Smooth muscle cell of the brain vasculature (primary cell): ENCODE measurements at regions not wholly inside any gene's neighbourhood (a gene's known extent, or its start where the extent isn't known, plus 50 kb on each side); places are given as distances from the start of the nearest gene placed in this dataset.

Experiments used
- DNase-seq: peaks from one replicate; pipeline ENCODE4 v3.0.0-alpha.2; 2012; ENCODE audit warnings: low read depth, low spot score

DNA sequence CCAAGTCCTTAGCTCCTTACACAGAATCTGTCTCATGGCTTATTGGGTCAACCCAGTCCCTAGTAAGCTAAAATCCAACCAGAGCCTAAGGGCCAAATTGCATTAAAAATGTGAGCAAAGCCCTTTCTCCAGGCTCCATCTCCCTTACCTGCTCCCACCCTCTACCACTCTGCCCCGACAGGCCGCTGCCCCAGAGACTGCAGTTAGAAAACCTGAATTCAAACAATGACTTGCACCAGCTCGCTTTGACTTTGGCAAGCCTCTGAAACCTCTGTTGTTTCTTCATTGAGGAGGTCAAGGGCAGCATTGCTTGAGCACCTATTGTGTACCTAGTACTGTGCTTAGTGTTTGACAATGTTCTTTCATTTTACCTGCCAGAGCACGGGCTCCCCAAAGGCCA lies 188.1 kb upstream of the PMEPA1 start:
- DNase-seq = no peak

DNA sequence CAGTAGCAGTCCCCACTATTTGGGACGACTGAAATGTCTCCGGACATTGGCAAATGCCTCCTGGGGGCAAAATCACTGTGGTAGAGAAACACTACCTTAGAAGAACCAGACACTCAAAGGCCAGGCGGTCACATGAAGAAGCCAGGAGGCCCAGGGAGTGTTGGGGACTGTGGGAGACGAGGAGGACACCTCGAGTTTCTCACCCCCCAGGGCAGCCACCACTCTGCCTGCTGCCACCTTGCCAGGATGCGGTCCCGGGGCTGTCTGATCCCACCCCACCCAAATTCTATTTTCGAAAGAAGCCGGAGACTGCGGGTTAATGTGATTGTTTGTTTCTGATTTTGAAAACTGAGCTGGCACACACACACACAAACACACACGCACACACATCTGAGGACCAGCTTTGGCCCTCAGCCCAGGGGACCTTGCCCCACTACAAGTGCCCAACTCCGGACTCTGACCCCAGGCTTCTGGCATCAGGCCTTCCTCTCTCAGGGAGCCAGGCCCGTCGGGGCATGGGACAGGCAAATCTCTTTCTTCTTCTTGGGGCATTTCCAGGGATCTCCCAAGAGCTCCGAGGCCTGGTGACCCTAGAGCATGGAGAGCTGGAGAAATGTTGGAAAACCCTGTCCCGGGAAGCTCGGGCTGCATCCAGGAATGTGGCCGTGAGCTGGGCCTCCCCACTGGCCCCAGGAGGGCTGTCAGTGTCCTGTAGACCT lies 187.5 kb upstream of the PMEPA1 start:
- DNase-seq = no peak

DNA sequence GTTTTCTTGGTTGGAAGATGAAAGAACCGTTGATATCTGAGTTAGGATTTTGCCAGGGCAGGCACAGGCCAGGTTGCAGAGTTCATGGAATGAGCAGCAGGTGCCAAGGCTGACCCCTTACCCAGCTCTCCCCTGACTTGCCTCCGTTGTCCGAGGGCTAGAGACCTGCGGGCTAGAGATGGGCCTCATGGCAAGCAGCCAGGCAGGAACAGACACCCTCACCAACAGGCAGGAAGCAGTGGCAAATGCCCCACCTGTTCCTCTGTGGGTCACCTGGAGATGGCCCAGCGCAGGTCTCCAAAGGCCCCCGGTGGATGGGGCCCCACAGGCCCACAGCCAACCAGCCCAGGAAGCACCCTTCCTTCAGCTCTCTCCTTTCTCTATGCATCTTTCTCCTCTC lies 186.7 kb upstream of the PMEPA1 start:
- DNase-seq = no peak

DNA sequence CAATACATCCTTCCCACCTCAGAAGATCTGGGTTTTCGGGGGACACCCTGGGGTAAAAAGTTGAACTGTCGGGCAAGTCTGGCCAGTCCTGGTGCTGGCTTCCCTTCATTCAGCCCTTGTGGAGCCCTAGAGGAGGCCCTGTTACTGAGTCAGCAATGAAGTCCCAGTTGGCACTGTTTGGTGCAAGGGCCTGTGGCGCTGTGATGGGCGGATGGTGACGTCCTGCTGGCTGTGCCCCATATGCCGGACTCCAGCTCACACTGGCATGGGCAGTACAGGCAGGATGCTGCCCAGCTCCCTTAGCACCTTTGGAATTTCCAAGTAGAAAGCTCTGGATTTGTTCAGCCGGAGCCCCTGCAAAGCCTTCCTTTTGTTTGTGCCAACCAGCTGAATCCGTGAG lies 186.2 kb upstream of the PMEPA1 start:
- no peak for DNase-seq

DNA sequence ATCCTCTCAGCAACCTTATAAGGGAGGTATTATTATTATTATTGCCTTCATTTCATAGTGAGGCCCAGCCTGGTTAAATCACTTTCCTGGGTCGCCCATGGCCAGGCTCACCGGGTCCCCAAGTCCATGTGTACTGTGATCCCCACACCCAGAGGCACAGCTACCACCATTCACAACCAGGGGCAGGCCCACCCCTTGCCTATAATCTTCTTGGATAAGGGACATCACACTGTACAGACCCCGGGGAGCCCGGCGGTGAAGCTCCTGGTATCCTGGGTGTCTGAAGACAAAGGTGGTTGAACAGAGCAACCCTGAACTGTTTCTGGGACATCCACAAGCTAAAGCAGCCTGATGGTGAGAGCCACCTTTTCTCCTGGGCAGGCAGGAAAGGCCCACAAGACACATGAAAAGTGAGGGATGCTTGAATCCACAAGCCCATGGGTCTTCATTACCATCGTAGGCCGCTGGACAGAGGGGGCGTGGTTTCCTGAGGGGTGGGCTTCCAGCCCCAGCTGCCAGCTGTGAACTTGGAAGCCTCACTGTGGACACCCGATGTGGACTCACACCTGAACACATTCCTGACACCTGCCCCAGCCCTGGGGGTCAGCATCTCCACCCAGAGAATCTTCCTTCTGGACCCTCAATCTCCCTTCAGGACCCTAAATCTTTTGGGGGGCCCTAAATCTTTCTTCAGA lies 185.5 kb upstream of the PMEPA1 start:
- DNase-seq = no peak

DNA sequence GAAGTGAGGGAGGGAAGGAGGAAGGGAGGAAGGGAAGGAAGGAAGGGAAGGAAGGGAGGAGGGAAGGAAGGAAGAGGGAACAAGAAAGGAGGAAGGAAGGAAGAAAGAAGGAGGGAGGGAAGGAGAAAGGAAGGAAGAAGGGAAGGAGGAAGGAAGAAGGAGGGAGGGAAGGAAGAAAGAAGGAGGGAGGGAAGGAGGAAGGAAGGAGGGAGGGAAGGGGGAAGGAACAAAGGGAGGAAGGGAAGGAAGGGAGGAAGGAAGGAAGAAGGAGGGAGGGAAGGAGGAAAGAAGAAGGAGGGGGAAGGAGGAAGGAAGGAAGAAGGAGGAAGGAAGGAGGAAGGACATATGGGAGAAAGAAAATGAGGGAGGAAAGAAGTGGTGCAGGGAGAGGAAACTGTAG lies 184.7 kb upstream of the PMEPA1 start:
- DNase-seq = no peak

DNA sequence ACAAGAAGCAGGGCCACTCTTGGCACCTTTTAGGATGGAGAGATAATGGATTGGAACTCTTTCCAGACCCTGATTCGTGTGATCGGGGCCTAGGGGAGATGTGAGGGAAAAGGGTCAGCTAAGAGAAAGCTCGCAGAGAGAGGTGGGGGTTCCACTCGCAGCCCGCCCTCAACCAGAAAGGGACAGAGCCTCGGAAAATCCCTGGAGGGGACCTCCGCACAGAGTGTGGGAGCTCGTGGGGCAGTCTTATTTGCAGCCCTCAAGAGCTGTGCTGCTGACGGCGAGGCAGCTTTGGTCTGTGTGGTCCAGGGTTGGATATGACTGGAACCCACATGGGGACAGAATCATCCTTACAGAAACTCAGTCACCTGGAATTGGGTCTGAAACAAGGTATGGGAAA lies 184.3 kb upstream of the PMEPA1 start:
- no peak for DNase-seq

DNA sequence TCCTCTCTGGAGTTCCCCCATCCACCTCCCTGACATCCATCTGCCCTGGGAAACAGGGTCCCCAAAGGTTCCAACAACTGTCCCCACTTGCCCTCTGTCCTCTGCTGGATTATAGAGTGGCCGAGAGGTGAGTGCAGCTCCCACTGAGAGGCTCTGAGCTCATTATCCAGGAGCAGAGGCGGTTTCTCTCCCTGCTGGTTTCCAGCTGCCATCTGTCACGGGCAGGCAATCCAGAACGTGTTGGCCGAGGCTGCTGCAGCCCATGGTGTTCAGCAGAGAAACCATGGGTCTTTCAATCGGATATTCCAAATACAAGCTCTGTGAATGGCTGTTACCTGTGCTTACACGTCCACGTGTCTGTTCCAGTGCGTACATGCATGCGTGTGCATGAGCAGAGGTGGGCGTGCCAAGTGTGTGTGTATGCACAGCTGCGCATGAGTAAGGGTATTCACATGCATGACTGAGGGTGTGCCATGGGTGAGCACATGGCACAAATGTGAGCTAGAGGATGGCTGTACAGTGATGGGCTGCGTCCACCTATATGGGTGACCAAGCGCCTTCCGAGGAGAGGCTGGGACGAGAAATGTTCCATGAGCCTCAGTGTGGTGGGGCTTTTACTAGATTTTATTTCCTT lies 183.7 kb upstream of the PMEPA1 start:
- no peak for DNase-seq

DNA sequence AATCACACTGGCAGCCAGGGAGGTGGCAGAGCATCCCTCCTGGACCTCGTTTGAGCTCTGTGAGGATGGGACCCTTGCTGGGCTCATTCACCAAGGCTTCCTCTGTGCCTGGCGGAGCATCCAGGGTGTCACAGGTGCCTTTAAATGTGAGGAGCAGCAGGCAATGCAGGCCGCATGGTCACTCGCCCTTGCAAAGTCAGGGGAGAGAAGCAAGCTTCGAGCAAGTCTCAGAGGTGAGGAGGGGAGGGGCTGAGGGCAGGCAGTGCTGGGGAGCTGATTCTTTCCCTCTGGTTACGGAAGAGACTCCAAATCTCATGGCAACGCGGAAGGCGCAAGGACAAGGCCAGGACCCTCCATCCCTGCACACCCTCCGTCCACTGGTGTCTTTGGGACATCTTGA lies 182.7 kb upstream of the PMEPA1 start:
- no peak for DNase-seq

DNA sequence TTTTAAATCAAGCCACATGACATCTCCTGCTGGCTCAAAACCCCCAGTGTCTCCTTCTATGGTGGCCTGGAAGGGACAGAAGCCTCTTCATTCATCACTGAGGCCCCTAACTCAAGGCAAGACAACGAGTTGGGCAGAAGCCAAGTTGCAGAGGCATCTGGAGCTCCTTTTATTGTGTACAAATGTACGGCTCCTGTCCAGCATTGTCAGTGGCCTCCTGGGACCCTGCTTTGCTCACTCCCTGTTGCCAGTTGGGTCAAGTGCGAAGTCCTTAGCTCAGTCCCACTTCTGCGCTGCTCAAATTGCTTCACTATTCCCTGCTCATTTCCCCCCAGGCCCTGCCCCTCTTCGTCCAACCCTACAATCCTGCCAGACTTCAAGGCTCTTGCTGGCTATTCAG lies 181.2 kb upstream of the PMEPA1 start:
- DNase-seq = no peak

DNA sequence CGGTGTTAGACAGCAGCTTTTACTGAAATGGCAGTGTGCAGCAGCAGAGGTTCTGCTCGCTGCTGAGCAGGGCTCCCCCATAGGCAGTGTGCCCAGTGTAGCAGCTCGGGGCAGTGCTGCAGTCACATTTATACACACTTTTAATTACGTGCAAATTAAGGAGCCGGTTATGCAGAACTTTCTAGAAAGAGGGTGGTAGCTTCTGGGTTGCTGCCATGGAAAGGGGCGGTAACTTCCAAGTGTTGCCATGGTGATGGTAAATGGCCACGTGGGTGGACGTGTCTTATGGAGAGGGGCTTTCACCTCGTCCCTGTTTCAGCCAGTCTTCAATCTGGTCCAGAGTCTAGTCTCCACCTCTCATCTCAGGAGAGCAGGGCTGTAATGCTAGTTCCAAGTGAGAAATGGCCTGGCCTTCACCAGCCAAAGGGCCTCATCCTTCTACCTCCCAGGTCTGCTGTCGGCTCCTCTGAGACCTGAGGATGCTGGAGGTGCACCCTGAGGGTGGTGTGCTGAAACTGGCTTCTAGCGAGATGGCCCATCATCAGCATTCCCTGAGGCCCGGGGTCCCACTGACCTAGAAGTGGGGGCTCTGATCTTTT lies 180.5 kb upstream of the PMEPA1 start:
- no peak for DNase-seq

DNA sequence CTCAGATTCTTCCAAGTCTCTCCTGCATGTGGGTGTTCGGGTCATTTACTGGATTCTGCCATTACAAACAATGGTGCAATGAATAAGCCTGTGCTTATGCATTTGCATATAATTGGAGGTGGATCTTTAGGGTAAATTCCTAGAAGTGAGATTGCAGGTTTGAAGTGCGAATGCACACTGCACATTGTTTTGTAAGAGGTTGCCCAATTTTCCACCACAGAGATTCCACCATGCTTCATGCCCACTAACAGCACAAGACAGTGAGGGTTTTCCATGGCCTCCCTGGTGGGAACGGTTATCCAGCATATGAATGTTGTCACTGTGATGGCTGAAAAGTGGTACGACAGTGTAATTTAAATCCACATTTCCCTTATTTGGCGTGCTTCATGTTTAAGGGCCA lies 178.8 kb upstream of the PMEPA1 start:
- no peak for DNase-seq

DNA sequence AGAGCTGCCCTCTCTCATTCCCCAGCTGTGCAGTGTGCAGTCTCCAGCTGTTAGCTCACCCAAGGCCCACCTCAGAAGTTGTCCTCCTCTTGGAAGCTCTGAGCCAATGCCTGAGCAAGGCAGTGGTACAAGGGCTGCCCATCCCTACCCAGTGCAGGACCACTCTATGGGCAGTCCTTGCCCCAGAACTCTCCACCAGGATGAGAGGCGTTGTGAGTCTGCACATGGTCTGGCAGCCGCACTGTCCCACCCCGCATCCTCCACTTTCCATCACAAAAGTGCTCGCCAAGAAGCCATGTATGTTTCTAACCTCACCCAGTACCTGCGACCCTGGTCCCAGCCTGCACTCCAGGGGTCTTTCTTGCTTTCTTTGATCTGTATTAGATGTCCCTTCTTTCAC lies 175.1 kb upstream of the PMEPA1 start:
- DNase-seq = no peak

DNA sequence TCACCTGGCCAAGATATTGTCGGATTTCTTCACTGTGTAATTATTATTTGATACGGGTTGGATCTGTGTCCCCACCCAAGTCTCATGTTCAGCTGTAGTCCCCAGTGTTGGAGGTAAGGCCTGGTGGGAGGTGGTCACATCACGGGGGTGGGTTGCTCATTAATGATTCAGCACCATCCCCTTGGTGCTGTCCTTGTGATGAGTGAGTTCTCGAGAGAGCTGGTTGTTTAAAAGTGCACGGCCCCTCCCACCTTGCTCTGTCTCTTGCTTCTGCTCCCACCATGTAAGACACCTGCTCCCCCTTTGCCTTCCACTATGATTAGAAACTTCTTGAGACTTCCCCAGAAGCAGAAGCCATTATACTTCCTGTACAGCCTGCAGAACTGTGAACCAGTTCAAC lies 173.9 kb upstream of the PMEPA1 start:
- DNase-seq = no peak

DNA sequence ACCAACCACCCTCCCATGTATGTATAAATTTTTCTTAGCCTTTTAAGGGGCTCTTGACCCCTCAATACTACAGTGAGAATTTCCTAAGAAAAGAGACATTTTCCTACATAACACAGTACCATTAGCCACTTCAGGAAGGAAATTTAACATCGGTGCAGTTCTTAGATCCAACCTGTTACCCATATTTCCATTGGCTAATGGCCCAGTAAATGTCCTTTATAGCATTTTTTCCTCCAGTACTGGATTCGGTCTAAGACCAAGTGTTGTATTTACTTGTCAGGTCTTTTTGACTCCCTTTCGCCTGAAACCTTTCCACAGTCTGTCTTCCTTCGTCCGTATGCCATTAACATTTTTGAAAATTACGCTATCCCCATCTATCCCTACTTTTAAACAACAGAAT lies 173.4 kb upstream of the PMEPA1 start:
- DNase-seq = no peak

DNA sequence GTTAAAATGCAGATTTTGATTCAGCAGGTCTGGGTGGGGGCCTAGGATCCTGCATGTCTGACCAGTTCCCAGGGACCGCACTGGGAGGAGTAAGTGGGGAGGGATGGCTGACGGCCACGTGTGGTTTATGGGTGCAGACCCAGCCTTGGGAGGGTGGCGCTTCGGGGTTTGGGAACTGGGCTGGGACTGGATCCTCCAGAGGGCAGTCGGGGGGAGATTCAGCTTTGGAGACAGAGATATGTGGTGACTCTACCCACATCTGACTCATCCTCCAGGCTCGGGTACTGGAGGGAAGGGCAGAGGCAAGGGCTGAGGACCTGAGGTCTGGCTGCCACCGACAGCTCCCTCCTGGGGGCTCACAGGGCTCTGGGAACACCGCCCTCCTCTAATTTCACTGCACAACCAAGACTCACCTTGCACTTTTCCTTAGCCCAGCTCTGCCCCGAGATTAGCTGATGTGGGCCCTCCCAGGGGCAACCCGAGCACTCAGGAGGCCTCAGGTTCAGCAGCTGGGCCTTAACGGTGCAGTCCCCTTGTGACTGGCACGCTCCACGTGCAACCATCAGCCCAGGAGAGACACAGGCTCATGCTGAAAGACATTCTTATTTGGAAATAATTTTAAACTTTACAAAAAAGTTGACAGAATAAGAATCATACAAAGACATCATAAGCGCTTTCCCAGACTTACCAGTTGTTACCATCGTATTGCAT lies 172.8 kb upstream of the PMEPA1 start:
- no peak for DNase-seq

DNA sequence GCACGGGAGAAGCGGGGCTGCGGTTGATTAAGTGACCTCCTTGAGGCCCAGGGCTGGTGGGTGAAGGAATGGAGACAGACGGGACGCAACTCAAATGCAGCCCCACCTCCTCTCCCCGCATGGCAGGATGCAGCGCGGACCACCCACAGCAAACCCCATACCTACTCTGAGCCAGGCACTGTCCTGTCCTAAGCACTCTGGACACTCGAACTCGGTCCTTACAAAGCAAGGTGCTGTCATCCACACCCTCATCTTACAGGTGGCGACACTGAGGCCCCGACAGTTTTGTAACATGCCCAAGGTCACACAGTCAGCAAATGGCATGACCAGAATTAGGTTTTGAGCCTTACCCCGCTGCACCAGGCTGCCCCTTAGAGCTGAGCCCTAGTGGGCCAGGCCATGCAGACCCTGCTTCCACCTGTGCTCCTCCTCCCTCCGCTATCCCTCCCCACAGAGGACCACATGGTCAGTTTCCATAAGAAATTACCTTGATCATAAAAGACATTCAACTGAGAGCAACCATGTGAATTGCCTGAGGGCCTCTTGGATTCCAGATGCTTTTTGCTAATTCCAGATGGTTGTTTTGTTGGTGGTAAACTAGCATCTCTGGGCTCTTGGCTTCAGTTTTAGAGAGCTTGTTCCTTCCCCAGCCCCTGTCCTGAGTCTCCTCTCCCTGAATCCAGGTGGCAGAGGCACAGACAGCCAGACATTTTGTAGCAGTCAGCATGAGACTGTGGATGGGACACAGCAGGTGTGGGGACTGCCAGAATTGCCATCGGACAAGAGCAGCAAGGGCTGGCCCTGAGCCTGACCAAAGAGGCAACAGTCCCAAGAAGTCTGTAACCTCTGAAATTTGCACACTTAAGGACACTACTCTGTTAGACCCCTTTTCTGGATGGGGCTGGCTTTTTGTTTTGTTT lies 171.9 kb upstream of the PMEPA1 start:
- no peak for DNase-seq

DNA sequence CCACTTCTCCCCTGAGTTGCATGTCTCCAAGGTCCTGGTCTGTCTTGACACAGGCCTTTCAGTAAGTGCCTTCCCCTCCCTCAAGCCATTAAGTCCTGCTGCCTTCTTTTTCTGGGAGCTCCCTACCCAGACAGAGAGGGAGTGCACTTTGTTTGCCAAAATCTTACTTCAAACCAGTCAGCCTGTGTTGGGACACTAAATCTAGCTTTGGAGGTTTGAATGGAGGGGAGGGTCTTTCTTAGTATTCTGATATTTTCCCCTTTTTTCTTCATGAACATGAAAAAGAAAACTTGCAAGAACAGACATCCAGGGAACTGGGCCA lies 170.7 kb upstream of the PMEPA1 start:
- DNase-seq = no peak

DNA sequence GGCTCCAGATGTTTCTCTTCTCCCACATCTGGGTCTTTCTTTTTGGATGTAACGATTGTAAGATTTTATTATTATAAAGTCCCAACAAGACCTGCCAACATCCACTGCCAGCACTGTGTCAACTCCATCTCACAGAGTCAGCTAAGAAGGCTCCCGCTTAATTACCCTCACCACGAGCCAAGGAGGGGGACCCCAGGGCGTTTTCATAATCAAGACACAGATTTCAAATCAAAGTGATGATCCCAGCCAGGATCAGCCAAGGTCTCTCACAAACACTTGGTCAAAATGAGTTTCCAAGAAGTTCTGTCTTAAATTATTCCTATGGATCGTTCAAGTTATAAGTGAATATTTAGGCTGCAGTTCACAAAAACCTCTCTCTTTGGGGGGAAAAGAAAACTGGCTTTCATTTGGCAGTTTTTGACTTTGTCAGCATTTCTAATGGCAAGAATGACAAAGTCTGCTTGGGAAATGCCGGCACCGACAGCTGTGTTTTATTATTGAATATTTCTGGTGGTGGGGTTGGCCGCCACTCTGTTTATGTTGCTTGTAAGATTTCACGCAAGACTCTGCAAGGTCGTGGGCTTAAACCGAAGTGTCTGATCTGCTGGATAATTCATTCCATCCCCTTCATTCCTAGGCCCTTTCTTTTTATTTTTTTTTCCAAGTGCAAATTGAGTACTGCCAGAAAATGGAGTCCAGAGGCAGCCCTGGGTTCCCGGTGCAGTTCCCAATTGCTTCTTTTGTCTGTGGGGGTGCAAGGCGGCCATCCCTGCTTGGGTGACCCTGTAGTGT lies 170.2 kb upstream of the PMEPA1 start:
- DNase-seq = no peak

DNA sequence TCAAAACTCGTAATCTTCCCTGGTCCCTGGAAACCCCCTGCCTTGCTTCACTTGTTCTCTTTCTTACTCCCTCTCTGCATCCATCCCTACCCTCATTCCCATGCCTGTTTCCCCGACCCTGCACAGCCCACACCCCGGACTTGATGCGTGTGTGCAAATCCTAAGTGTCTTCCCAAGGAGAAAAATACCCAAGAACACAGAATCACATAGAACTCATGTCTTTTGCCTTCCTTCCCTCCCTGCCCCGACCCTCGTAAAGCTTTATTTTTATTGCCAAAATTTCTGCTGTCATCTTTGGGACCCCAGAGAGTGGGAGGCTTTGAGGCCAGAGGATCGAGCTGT lies 169.6 kb upstream of the PMEPA1 start:
- DNase-seq = no peak
